Cardiac muscle cell (in vitro differentiated cells and primary cell): ENCODE measurements at regions not wholly inside any gene's neighbourhood (a gene's known extent, or its start where the extent isn't known, plus 50 kb on each side); places are given as distances from the start of the nearest gene placed in this dataset.

ENCODE experiments used
- DNase-seq, 2 donors: peaks; one replicate each; pipeline versions ENCODE4 v3.0.0 to v3.0.0-alpha.2; 2010 to 2017; ENCODE audit warnings: low read depth in 1 of 2, low spot score in 1 of 2
- H3K27ac ChIP-seq: fragments of 200-600 bp; sonication (generic); 2 replicates; pipeline ENCODE4 v1.5.1; 2016
- H3K27me3 ChIP-seq: fragments of 200-600 bp; sonication (generic); 2 replicates; pipeline ENCODE4 v1.6.0; 2016; ENCODE audit warnings: control low read depth
- H3K36me3 ChIP-seq: fragments of 200-600 bp; sonication (generic); 2 replicates; pipeline ENCODE4 v1.5.1; 2016; ENCODE audit warnings: control low read depth
- H3K4me1 ChIP-seq: fragments of 200-600 bp; sonication (generic); 2 replicates; pipeline ENCODE4 v1.8.1; 2017; ENCODE audit warnings: low read depth, mild to moderate bottlenecking, mixed run types
- H3K4me3 ChIP-seq: fragments of 200-600 bp; sonication (generic); 2 replicates; pipeline ENCODE4 v1.5.1; 2016; ENCODE audit warnings: mild to moderate bottlenecking
- H3K9me3 ChIP-seq: fragments of 200-600 bp; sonication (generic); 2 replicates; pipeline ENCODE4 v1.5.1; 2017; ENCODE audit warnings: low read depth, mild to moderate bottlenecking, control low read depth
- TF ChIP-seq, protein P1 (sequence below): IDR thresholded peaks from 2 replicates; pipeline ENCODE4 v1.5.1; 2012; ENCODE audit warnings: low read depth, mild to moderate bottlenecking, low read length

DNA sequence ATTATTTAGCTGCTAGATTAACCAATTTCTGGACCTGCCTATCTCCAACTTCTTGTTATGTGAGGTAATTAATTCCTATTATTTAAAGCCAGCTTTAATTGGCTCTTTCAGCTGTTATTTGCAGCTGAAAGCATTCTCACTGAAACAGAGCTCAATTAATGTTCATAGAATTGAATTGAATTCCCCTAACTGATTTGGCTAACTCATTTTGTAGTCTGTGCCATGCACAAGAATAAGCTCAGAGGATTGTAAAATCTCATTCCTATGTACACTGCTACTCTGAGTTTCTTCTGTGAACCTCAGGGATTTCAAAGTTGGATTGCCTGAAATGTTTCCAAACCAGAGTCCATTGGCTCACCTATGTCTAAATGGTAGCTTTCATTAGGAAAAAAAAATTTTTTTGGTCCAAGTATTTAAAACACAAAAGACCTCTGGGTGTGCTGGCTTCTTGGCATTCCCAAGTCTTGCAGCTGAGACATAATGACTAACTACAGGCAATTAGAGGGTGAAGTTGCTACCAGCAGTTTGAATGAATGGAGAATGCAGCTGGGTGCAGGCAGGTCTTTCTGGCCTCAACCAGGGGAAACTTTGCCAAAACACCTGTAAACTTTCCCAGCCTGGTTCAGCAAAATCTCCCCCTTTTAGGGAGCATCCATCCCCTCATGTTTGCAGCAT, 134.3 kb downstream of the EDEM1 start:
- H3K27me3 ChIP-seq = no peaks in the 10 kb centered on the region
- TF ChIP-seq, protein P1, sequence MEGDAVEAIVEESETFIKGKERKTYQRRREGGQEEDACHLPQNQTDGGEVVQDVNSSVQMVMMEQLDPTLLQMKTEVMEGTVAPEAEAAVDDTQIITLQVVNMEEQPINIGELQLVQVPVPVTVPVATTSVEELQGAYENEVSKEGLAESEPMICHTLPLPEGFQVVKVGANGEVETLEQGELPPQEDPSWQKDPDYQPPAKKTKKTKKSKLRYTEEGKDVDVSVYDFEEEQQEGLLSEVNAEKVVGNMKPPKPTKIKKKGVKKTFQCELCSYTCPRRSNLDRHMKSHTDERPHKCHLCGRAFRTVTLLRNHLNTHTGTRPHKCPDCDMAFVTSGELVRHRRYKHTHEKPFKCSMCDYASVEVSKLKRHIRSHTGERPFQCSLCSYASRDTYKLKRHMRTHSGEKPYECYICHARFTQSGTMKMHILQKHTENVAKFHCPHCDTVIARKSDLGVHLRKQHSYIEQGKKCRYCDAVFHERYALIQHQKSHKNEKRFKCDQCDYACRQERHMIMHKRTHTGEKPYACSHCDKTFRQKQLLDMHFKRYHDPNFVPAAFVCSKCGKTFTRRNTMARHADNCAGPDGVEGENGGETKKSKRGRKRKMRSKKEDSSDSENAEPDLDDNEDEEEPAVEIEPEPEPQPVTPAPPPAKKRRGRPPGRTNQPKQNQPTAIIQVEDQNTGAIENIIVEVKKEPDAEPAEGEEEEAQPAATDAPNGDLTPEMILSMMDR = no peak
- no peaks in the 10 kb centered on the region for H3K4me1 ChIP-seq
- no peak overlapping the region for H3K4me3 ChIP-seq
- H3K9me3 ChIP-seq = no peaks in the 10 kb centered on the region
- H3K27ac ChIP-seq = no peak overlapping the region
- DNase-seq = no peak
- H3K36me3 ChIP-seq = no peaks in the 10 kb centered on the region

- DNase-seq = no peak
- Histone ChIP-seq H3K4me3 (no peak overlapping the region), H3K27ac (no peak overlapping the region), H3K9me3 (no peaks in the 10 kb centered on the region), H3K36me3 (no peaks in the 10 kb centered on the region), H3K4me1 (no peaks in the 10 kb centered on the region), H3K27me3 (no peaks in the 10 kb centered on the region)
- TF ChIP-seq, protein P1 = no peak
These were observed 137.3 kb downstream of the EDEM1 start for GRCh38 chr3:5324780-5325179.

DNA sequence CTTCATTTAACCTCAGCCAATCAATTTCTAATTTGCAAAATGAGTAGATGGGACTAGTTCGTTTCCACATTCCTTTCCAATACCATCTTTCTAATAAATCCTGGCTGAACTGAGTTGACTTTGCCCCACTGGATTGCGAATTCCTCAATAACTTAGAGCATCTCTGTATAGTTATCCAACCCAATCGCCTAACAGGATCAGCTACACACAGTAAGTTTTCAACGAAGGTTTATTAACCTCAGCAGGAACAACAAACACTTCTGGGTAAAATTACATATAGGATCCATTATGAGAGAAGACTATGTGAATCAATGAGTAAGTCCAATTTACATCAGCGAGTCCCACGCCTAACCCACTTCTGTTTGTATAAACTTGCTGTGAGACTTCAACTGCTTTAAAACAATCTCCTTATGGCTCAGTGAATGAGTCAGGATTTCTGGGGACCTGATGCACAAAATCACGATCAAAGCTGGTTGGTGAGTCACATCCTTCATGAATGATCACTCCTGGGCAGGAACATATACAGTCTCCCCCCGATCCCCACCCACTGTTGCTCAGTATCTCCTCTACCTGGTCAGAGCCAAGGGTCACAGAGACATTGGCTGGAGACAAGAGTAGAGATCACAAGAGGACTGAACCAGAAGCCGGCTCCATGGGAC, 142.8 kb downstream of the EDEM1 start:
- DNase-seq = no peak
- Histone ChIP-seq H3K27ac (no peak overlapping the region), H3K9me3 (no peaks in the 10 kb centered on the region), H3K27me3 (no peaks in the 10 kb centered on the region), H3K36me3 (no peaks in the 10 kb centered on the region), H3K4me1 (no peaks in the 10 kb centered on the region), H3K4me3 (no peak overlapping the region)
- TF ChIP-seq, protein P1 = no peak

DNA sequence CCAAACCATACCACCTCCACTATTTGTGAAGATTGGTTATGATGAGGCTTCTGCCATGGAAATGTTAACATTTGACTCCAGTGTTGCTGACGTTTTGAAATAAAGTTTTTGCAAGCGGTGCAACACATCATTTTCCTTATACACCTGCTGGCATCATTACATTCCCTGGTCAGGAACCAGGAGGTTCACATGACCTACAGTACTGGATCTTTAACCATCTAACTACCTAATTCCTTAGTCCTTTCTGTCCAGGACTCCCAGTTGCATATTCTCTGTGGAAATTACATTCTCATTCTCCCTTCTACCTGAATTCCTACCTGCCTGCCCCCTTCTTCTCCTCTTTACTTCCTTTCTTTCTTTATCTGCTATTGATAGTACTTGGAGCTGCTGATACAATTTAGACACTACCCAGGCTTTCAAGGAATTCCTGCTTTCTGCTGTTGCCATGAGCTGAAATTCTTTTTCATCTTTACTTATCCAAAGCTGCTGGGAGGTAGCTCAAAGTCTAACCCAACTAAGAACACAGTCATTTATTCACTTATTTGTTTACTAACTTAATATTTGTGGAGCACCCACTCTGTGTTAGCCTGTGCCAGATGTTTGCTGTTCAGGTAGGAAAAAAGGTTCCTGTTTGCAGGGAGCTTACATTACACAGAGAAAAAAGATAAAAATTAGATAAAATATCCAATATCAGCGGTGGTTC, 144.2 kb downstream of the EDEM1 start:
- Histone ChIP-seq H3K4me3 (no peak overlapping the region), H3K27me3 (no peaks in the 10 kb centered on the region), H3K4me1 (no peaks in the 10 kb centered on the region), H3K36me3 (no peaks in the 10 kb centered on the region), H3K9me3 (no peaks in the 10 kb centered on the region), H3K27ac (no peak overlapping the region)
- no peak for DNase-seq
- TF ChIP-seq, protein P1 = no peak

GRCh38 chr3:5332270-5332956, 144.9 kb downstream of the EDEM1 start:
- DNase-seq = no peak
- Histone ChIP-seq H3K9me3 (no peaks in the 10 kb centered on the region), H3K4me1 (no peaks in the 10 kb centered on the region), H3K27me3 (no peaks in the 10 kb centered on the region), H3K27ac (no peak overlapping the region), H3K4me3 (no peak overlapping the region), H3K36me3 (no peaks in the 10 kb centered on the region)
- TF ChIP-seq, protein P1 = no peak
